NCI-H2029 (cell line): ENCODE measurements at regions not wholly inside any gene's neighbourhood (a gene's known extent, or its start where the extent isn't known, plus 50 kb on each side); places are given as distances from the start of the nearest gene placed in this dataset.

ENCODE experiments used
- DNase-seq: peaks from one replicate; lab custom pipeline; 2025; lab: John Stamatoyannopoulos, UW

DNA sequence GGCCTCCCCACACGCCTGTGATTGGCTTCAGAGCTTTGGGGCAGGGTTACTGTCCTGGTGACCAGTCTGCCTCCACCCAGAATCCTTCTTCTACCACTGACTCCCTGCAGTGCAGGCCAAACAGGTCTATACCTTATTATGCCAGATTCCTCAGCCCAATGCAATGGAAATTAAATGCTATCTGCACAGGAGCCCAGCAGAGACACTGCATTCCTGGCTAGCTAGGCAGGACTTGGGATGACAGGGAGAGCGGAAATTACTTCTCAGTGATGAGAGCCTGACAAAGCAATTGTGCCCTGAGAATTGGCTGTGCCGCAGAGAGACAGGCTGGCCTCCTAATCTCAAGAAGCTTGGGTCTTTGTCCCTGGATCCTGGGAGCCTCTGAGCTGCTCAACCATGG lies 143.8 kb upstream of the NCAM1 start:
- DNase-seq = no peak

DNA sequence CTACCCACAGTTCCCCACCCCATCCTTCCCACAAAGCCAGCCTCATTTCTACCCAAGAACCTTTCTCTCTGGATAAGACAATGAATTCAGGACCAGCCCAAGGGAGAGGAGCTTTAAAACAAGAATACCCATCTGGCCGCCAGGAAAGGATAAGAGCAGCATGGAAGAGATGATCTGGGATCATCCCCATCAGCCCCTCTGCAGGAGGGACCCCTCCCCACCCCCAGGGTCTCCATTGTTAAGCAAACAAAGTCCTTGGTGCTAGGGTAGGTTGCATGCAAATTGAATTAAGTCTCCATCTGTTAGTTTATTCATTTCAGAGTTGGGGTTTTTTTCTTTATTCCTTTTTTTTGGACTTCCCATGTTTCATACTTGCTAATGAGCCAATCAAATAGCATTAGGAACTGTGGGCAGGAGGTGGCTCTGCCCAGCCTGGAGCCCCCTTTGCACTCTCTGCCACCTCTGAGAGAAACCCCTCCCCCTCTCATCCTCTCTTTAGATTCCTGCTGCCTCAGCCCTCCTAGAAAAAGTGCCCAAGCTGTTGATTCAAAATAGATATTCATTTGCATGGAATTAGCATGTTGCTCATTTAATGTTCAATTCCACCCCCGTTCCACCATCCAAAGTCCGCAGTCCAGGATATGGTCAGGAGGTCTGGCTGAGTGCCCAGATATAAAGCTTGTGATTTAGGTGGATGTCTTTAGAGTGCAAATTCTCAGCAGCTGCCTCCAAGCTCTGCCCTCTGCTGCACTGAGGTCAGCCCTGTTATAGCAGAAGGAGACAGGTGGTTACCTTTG lies 138.5 kb upstream of the NCAM1 start:
- DNase-seq = peak; percentile 34

DNA sequence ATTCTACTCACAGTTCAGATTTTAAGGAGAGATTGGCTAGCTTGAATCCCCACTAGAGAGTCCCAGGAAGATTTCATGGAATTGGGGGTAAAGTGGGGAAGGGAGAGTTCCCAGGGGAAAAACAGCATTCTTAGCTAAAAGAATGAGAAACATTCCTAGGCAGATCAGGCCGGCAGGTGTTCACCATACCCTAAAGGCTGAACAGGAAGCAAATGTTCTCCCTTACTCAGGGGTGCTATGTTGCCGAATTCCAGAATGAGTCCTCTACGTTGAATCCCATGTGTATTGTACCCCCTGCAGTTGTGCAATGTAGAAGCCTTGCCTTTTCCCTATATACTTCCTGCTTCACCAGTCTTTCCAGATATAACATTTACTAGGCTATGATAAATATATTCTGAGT lies 135.2 kb upstream of the NCAM1 start:
- DNase-seq = no peak

DNA sequence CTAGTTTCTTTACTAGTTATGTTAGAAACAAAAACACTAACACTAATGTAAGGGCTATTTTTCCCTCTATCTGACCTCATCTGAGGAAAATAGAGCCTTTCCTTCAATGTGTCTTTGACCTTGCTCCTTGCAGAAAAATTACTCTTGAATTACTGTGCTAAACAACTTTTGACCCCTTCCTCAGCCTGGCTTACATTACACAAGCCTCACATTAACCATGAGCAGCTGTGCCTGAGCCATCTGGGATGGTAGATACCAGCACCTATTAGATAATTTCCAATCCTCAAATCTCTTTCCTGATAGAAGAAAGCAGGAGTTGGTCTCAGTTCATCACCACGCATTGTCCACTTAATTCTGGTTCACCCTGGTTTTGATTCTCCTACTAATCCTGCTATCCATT lies 134.4 kb upstream of the NCAM1 start:
- DNase-seq = no peak

DNA sequence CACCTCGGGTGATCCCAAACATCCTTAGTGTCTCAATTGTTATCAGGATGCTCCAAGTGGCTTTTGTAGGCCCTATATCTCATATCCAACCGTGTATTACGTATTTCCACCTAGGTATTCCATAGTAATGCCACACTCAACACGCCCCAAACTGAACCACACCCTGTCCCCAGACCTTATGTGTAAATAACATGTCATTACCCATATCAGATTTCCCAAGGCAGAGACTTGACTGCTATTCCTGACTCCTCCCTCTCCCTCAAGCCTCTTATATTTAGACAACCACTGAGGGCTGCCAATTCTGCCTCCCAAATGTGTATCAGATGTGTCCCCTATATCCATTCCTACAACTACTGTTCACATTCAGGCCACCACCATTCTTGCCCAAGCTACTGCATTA lies 132.8 kb upstream of the NCAM1 start:
- peak; percentile 20 for DNase-seq

DNA sequence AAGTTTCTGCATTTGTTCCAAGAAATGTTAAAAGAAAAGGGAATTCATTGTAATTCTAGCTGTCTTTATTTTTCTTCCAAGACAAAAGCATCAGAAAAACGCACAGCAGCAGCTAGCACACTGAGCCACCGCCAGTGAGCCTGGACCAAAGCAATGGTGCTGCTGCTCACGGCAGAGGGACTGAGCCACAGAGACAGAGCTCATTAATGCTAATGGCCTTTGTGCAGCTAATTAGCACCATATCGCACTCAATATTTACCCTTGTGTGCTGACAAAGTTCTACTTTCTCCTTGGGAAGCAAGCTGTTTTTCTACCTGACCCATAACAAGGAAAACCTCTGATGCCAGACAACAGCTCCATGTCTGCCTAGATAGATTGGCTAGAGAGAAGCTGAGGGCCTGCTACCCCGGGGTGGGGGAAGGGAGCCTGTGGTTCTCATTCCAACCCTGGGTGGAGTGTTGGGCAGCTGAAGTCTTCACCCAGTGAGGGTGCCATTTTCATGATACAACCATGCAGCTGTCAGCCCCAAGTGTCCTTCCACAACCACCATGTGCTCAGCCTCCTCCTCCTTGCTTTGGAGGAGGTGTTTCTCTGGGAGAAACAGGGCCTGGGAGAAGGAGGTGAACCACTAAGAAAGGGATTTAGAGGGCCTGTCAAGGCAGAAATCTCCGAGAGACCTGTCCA lies 131.1 kb upstream of the NCAM1 start:
- DNase-seq = no peak

DNA sequence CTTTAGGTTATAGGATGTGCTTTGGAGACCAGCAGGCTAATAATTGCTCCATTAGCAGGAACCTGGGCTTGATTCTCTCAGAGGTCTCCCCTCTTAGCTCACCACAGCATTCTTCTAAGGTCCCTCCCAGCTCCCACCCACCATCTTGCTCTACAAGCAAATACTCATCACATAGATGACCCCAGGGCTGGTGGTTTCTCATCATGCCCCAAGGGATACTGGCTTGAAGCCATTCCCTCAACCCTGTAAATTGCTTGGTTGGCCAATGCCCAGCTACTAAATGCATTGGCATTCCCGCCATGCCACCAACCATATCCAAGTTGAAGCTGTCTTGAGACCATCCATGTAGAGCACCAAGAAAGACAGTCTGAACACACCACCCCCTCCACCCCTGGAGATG lies 130.2 kb upstream of the NCAM1 start:
- no peak for DNase-seq

DNA sequence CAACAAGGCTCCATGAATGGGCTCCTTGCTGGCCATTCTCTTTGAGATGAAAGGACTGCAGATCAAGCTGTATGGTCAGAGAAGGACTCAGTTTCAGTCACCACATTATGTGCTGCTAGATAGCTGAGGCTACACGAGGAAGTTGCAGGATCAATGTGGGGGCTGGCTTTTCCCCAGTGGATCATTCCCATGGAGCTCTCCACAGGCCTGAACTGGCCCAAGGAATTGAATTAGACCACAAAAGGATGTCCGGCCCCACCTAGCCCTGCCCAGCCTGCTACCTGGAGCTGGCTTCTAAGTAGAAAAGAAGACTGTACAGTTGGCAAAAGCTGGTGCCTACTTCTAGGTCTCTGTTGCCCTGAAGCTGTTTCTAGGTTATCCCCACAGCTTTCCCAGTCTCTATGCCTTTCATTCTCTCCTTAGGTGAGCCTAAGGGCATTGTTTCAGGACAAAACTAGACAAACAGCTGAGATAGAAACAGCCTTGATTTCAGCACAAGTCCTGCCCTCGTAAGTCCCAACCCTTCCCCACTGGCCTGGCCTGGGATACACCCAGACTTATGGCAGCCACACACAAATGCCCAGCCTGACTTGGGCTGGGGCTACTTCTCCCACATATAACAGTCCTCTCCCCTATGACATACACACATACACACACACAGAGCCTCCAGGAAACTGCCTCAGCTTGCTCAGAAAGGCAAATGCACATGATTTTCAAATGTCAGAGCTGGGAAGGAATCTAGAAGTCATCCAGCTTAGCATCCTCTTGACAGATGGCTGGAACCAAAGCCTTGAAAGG lies 129.1 kb upstream of the NCAM1 start:
- no peak for DNase-seq

DNA sequence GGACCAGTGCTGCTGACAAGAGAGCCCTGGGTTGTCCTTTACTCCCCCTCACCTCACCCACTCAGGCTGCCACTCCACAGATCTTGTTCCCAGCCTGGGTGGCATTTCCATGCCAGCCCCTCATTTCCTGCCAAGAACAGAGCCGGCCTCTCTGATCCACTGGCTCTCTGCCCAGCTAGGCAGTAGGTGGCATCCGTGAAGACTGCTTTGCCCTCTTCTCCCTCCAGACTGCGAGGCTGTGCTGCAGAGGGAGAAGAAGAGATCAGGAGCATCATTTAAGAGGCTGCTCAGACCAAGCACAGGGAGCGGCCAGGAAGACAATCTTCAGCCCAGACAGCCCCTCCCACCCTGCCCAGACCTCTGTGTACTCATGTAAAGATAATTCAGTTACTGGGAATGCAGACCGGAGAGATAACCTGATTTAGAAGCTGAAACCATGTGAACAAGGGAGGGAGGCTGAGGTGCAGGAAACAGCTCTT lies 126.9 kb upstream of the NCAM1 start:
- peak; percentile 82 for DNase-seq

DNA sequence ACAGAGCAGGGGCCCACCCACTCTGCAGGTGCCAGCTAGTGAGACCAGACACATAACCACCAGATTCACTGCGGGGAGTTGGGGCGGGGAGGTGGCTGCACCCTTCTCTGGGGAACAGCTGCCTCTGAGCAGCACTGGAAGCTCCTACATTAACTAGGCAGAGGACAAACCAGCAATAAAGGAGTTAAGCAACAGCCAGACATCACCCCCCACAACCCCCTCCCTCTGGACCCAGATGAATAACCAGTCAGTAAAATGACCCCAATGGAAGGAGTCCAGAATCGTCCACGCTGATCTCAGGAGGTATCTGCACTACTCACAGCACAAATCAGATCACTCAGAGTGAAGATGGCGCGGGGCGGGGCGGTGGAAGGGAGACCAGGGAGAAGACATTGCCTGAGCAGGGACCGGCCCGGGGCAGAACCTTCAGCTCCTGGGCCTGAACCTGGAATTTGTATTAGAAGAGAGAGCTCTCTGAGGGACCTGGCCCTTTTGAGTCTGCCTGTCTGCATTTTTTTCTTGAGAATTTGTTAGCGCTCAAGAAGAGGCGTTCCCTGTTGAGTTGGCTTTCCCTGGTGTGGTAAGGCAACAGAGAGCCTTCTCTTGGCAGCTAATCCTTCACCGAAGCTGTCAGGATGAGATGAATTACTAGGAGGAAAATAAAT lies 125.5 kb upstream of the NCAM1 start:
- no peak for DNase-seq

DNA sequence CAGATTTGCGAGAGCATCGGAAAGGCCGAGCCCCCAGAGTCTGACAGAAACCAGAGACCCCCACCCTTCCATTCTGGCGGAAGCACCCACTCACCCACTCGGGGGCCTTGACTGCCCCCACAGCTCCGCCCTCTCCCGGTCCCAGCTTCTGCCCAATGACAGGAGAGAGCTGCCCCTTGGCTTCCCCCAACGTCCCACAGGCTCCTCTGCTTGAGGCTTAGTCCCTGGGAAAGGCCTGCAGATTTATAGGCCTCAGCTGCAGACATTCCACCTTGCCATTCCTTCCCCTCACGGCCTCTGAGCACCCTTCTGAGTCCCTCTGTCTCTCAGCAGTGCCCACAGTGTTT lies 125.0 kb upstream of the NCAM1 start:
- DNase-seq = no peak

DNA sequence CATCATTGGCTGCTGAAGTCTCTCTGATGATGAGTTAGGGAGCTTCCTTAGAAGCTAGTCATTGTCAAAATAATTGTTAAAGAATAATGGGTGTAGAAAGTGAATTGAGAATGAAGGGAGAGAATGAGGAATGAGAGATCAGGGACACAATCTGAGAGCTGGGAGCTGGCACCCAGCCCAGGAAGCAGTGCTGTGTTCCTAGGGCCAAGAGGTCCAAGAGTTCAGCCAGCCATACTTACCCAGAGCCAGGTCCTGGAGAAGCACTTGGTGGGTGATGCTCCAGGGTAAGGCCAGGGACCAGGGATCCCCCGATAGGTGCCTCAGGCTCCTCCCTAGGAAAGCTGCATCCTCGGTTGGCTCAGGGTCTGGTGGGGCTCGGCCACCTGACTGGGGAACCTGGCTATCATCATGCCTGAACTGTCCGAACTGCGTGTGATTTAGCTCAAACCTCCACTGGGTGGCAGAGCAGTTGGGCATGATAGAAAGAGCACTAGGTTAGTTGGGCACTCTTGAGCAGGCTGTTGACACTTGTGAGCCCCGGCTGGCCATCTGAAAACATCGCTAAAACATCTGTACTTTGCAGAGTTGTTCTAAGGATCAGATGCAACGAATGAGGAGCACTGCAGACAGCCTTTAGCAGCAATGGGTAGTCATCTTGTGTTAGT lies 123.9 kb upstream of the NCAM1 start:
- peak; percentile 4 for DNase-seq

DNA sequence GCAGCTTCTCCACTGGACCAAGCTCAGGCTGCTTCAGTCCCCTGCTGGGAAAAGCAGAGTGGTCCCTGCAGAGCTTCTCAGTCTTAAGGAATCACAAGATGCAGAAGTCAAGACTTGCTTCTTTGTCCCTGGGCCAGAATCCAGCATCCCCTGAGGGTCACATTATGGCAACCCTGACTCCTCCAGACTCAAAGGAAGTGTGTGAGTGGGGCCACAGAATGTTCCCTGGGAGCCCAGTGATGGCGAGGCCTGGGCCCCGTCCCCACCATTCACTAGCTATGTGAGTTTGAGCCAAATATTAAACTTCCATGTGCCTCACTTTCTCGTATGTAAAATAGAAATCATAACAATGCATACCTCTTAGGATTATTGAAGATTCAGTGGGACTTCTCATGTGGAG lies 122.2 kb upstream of the NCAM1 start:
- DNase-seq = no peak

DNA sequence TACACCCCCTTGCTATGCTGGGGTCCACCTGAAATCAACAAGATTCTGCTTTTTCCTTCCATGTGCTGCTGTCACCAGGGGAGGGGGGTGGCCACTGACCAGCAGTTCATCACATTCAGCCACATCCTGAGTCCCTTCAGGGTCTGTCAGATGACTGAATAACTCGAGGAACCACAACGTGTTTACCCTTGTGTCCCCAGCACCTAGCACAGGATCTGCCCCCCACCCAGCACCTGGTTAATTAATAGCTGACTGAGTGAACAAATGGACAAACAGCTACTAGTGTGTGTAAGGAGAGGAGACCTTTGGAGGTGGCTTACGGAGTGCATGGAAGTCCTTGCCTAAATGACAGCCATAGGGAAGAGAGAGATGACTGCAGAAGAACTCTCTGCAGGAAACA lies 119.5 kb upstream of the NCAM1 start:
- no peak for DNase-seq

DNA sequence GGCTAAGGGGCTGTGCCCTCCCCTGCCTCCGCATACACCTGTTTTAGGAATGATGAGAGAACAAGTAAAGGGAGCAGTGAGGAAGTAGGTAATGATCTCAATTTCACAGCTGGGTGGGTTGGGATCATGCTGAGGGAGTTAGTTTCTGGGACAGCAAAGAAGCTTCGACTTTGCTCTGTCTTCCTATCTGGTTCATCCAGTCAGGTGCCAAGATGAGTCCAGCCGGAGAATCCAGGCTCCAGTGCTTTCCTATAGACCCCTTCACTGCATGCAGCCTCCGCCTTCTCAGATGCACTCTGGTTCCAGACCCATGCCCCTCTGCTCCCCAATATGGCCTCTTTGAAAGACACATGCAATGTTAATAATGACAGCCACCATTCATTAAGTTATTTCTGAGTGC lies 119.1 kb upstream of the NCAM1 start:
- no peak for DNase-seq

DNA sequence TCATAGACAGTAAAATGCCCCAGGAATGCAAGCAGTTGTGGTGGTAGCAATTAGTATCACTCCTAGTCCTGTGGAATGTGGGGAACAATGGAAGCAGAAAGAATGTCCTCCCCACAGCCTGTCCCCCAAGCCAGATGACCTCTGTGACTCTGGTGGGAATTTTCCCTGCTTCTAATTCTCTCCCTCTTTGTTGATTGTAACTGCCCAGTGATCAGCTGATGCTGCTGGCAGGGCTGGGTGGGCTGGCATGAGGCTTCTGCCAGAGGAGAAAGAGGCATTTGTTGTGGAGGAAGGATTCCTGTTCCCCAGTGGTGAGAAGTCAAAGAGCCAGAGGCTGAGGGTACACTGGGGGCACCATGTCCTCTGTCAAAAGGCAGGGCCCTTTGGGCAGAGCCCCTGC lies 116.7 kb upstream of the NCAM1 start:
- DNase-seq = no peak

DNA sequence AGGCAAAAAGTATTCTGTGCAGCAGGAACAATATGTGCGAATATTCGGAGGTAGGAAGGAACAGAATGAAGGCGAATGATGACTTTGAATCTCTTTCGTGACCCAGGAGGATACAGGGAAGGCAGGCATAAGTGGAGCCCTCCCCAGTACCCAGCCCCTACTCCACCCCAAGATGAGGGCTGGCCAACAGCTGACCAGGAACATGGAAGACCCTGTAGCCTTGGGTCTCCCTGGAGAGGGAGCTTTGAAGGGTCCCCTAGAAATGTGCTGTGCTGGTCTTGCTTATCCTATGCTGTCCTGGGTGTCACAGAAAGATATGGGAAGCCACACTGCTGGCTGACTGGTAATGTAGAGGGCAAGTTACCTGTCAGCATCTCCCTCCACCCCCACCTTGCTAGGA lies 113.7 kb upstream of the NCAM1 start:
- DNase-seq = no peak

DNA sequence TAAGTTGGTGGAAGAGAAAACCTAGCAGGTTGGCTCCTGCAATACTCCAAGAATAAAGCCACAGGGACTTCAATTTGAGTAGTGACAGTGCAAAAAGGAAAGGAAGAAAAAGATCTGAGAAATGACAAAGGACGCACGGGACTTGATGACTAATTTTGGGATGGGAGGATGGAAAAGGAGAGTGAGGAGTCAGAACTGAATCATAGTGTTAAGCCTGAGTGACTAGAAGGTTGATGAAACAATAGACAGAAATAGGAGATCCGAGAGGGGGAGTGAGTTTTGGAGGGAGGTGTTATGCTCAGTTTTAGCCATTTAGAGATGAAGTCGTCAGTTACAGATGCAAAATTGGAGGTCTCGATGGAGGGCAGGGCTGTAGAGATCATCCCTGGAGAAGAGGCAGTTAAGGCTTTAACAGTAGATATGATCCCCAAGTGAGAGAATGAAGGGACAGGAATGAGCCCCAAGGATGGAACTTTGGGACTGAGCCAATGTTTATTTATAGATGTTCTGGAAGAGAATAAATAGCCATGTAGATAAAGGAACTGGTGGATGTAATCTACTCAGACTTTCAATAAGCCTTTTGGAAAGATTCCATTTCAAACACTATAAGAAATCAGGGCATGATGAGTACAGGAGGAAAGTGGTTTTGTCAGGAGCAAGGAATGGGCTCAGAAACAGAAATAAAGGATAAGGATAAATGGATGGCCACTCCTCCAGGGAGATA lies 108.9 kb upstream of the NCAM1 start:
- peak; percentile 21 for DNase-seq

DNA sequence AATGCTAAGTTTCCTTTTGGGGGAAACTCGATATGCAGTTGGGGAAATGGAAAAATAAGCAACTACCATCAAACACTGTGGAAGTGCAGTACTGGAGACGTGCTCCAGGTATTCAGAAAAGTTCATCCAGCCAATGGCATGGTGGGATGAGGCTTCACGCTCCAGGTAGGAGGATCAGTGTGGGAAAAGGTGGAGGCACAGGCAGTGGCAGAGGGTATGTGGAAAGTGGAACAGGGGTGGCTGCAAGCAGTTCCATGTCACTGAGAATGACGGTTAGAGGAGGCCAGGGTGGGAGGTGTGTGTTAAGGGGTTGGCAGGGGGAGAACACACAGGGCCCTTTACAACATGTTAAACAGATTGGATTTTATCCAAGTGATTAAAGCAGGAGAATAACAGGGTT lies 105.1 kb upstream of the NCAM1 start:
- DNase-seq = no peak

DNA sequence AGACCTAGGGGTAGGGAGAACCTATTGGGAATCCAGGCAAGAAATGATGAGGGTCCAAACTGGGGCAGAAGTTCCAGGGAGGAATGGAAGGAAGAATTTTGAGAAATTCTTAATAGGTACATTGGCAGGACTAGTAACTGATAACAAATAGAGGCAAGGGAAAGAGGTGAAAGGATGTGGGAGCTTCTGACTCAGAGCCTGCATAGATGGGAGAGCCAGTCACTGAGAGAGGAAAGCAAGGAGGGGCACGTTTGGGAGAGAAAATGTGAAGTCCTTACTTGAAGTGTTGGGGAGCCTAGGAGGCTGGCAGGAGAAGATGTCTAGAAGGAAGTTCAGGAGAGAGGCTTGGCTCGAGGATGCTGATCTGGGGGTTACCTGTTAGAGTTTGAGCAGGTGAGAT lies 104.6 kb upstream of the NCAM1 start:
- DNase-seq = no peak
